Endothelial cell of umbilical vein (primary cell): ENCODE measurements at regions not wholly inside any gene's neighbourhood (a gene's known extent, or its start where the extent isn't known, plus 50 kb on each side); places are given as distances from the start of the nearest gene placed in this dataset.

Experiments
- BruUV-seq: library from RNA; stranded (reverse); fragments of 400-500 nt; replicated peaks from 2 replicates; lab custom pipeline; 2021; lab: Mats Ljungman, UMichigan
- CTCF ChIA-PET: fragments of 300-600, 350-600 bp; sonication (Branson Sonifier 250); formaldehyde crosslinking; loops from one replicate; lab custom pipeline; 2021; ENCODE audit warnings: antibody characterized with exemption, inconsistent platforms; lab: Charles Lee
- POLR2A ChIA-PET: fragments of 300-600, 350-600 bp; sonication (Branson Sonifier 250); formaldehyde crosslinking; loops from one replicate; lab custom pipeline; 2021; ENCODE audit warnings: antibody characterized with exemption, inconsistent platforms; lab: Charles Lee
- DNase-seq: peaks from one replicate; pipeline ENCODE4 v3.0.0-alpha.2; 2011; ENCODE audit warnings: low read depth, low spot score
- FAIRE-seq: peaks from 2 replicates; lab custom pipeline; 2011; peaks lifted over from hg19 to GRCh38; lab: Jason Lieb, UNC
- H2AFZ ChIP-seq: 2 replicates; pipeline ENCODE4 v1.6.0; 2012; ENCODE audit warnings: low read depth, low read length, control low read depth, inconsistent platforms
- H3K27ac ChIP-seq: 2 replicates; pipeline ENCODE4 v1.5.1; 2011; ENCODE audit warnings: low read depth, mild to moderate bottlenecking, control low read depth, low read length, moderate library complexity; ENCODE audit not compliant: insufficient read depth
- H3K27me3 ChIP-seq, 2 experiments: 2 replicates each; pipeline versions ENCODE4 v1.6.0 to v1.6.1; 2011; ENCODE audit warnings: low read length in 2 of 2, mixed read lengths in 1 of 2; ENCODE audit not compliant: control insufficient read depth in 2 of 2, insufficient read depth in 2 of 2
- H3K36me3 ChIP-seq, 2 experiments: 2 replicates in 1 of 2; 3 replicates in 1 of 2; pipeline ENCODE4 v1.5.1; 2011; ENCODE audit warnings: low read length in 2 of 2, mild to moderate bottlenecking in 1 of 2, moderate library complexity in 1 of 2; ENCODE audit not compliant: control insufficient read depth in 2 of 2, insufficient read depth in 2 of 2; ENCODE audit errors: extremely low read depth in 1 of 2
- H3K4me1 ChIP-seq: 3 replicates; pipeline ENCODE4 v1.5.1; 2011; ENCODE audit warnings: mild to moderate bottlenecking, low read length; ENCODE audit not compliant: control insufficient read depth, insufficient read depth; ENCODE audit errors: extremely low read depth
- H3K4me2 ChIP-seq: 2 replicates; pipeline ENCODE4 v1.6.1; 2011; ENCODE audit warnings: low read length, control low read depth, mixed read lengths; ENCODE audit not compliant: insufficient read depth
- H3K4me3 ChIP-seq, 3 experiments: fragments of 200-600 bp in 1 of 3; sonication (generic), shearing (Covaris generic) in 1 of 3; replicated peaks in 1 of 3; 2 replicates each; pipeline ENCODE4 v1.5.1; 2011 to 2016; ENCODE audit warnings: control low read depth in 3 of 3, low read length in 3 of 3, mild to moderate bottlenecking in 2 of 3, inconsistent platforms in 1 of 3, low read depth in 1 of 3, moderate library complexity in 1 of 3; ENCODE audit not compliant: insufficient read depth in 1 of 3
- H3K79me2 ChIP-seq: 2 replicates; pipeline ENCODE4 v1.6.0; 2012; ENCODE audit warnings: low read length, inconsistent platforms; ENCODE audit not compliant: control insufficient read depth, insufficient read depth
- H3K9ac ChIP-seq: replicated peaks from 2 replicates; pipeline ENCODE3; 2011; ENCODE audit warnings: low read length, control low read depth; ENCODE audit not compliant: insufficient read depth; ENCODE audit errors: extremely low read depth
- H3K9me1 ChIP-seq: replicated peaks from 3 replicates; pipeline ENCODE4 v1.6.0; 2011; ENCODE audit warnings: mild to moderate bottlenecking, low read length; ENCODE audit not compliant: control insufficient read depth, insufficient read depth; ENCODE audit errors: extremely low read depth
- H3K9me3 ChIP-seq: replicated peaks from 2 replicates; pipeline ENCODE4 v1.5.1; 2012; ENCODE audit warnings: low read length, inconsistent platforms; ENCODE audit not compliant: control insufficient read depth, insufficient read depth
- H4K20me1 ChIP-seq: replicated peaks from 2 replicates; pipeline ENCODE3; 2011; ENCODE audit warnings: mild to moderate bottlenecking, low read length; ENCODE audit not compliant: control insufficient read depth, insufficient read depth; ENCODE audit errors: extremely low read depth
- CTCF ChIP-seq, 2 donors: IDR thresholded peaks; 1 replicate in 1 of 2; 2 replicates in 1 of 2; pipeline ENCODE4 v1.5.1; 2011; ENCODE audit warnings: low read length in 2 of 2, mild to moderate bottlenecking in 2 of 2, moderate library complexity in 2 of 2, control low read depth in 1 of 2, inconsistent platforms in 1 of 2, low read depth in 1 of 2; ENCODE audit not compliant: insufficient read depth in 1 of 2; ENCODE audit errors: extremely low read depth in 1 of 2
- EZH2 ChIP-seq: IDR thresholded peaks from 2 replicates; pipeline ENCODE4 v1.6.1; 2012; ENCODE audit warnings: borderline replicate concordance, low read depth, mild to moderate bottlenecking, moderate library complexity, low read length, inconsistent platforms; ENCODE audit not compliant: severe bottlenecking
- FOS ChIP-seq: IDR thresholded peaks from 2 replicates; pipeline ENCODE4 v1.6.1; 2011; ENCODE audit warnings: mild to moderate bottlenecking, low read length, moderate library complexity, borderline replicate concordance; ENCODE audit not compliant: insufficient read depth
- GATA2 ChIP-seq: IDR thresholded peaks from 2 replicates; pipeline ENCODE4 v1.7.0; 2011; ENCODE audit warnings: low read depth, mild to moderate bottlenecking, moderate library complexity, mixed read lengths, low read length; ENCODE audit not compliant: insufficient read length, insufficient read depth
- JUN ChIP-seq: IDR thresholded peaks from 2 replicates; pipeline ENCODE4 v1.6.1; 2011; ENCODE audit warnings: borderline replicate concordance, low read depth; ENCODE audit not compliant: insufficient read length, insufficient read depth
- MAX ChIP-seq: IDR thresholded peaks from 2 replicates; pipeline ENCODE4 v1.6.1; 2011; ENCODE audit not compliant: insufficient read depth, insufficient read length
- MYC ChIP-seq: IDR thresholded peaks from one replicate; pipeline ENCODE4 v1.6.1; 2011; ENCODE audit warnings: mild to moderate bottlenecking, low read depth, low read length
- POLR2A ChIP-seq: IDR thresholded peaks from 2 replicates; pipeline ENCODE4 v1.6.1; 2012; ENCODE audit warnings: low read depth, mild to moderate bottlenecking, control low read depth, low read length
- POLR2AphosphoS5 ChIP-seq: IDR thresholded peaks from 2 replicates; pipeline ENCODE4 v1.6.1; 2012; ENCODE audit warnings: low read depth, mild to moderate bottlenecking, control low read depth, low read length, moderate library complexity; ENCODE audit not compliant: insufficient read depth
- dilution Hi-C: fragments of 300-500 bp; cut with MboI; formaldehyde crosslinking; loops from one replicate; pipeline ENCODE4 v1.15.0; 2019; ENCODE audit warnings: low sequenced_read_pairs; ENCODE audit not compliant: extremely low pct_ligation_motif_present
- intact Hi-C: fragments of 100-400 bp; cut with micrococcal nuclease; formaldehyde crosslinking; loops from one replicate; pipeline ENCODE4 v1.10.0; 2022

GRCh38 chr4:129481107-129481506, 385.2 kb downstream of the C4orf33 start:
- TF ChIP-seq CTCF (IDR thresholded peaks at IDR 0.05; ENCODE audit: extremely low read depth in 1 of 2, insufficient read depth in 1 of 2, low read depth in 1 of 2, low read length in 2 of 2) (no peak), MYC (no peak), POLR2AphosphoS5 (no peak), POLR2A (no peak), EZH2 (no peak), JUN (no peak), FOS (no peak), MAX (no peak), GATA2 (no peak)
- no peak for FAIRE-seq
- intact Hi-C loops (no loop called here), dilution Hi-C loops (no loop called here)
- H3K27ac ChIP-seq, result no peak overlapping the region
- BruUV-seq, result no TSS peak
- H2AFZ ChIP-seq, result no peak overlapping the region
- H4K20me1 ChIP-seq, result no peaks in the 10 kb centered on the region
- no peaks in the 10 kb centered on the region for H3K36me3 ChIP-seq
- H3K9ac ChIP-seq, result no peak overlapping the region
- no peaks in the 10 kb centered on the region for H3K4me1 ChIP-seq
- no peak overlapping the region for H3K4me2 ChIP-seq
- CTCF ChIA-PET, result no interaction called here
- no peaks in the 10 kb centered on the region for H3K9me3 ChIP-seq
- H3K79me2 ChIP-seq, result no peaks in the 10 kb centered on the region
- DNase-seq, result no peak
- H3K4me3 ChIP-seq, result no peak overlapping the region
- POLR2A ChIA-PET, result no interaction called here
- H3K27me3 ChIP-seq, result no peaks in the 10 kb centered on the region
- no peaks in the 10 kb centered on the region for H3K9me1 ChIP-seq
